NT2/D1 (cell line): ENCODE measurements at regions not wholly inside any gene's neighbourhood (a gene's known extent, or its start where the extent isn't known, plus 50 kb on each side); places are given as distances from the start of the nearest gene placed in this dataset.

Experiments used
- SUZ12 ChIP-seq: IDR thresholded peaks from 2 replicates; pipeline ENCODE4 v1.6.1; 2011; ENCODE audit not compliant: insufficient read length, insufficient read depth; ENCODE audit errors: extremely low read depth
- YY1 ChIP-seq: IDR thresholded peaks from 2 replicates; pipeline ENCODE4 v1.6.1; 2011; ENCODE audit not compliant: insufficient read length, insufficient read depth
- ZNF274 ChIP-seq: IDR thresholded peaks from 2 replicates; pipeline ENCODE4 v1.6.1; 2011; ENCODE audit warnings: mild to moderate bottlenecking, low read depth, low read length

DNA sequence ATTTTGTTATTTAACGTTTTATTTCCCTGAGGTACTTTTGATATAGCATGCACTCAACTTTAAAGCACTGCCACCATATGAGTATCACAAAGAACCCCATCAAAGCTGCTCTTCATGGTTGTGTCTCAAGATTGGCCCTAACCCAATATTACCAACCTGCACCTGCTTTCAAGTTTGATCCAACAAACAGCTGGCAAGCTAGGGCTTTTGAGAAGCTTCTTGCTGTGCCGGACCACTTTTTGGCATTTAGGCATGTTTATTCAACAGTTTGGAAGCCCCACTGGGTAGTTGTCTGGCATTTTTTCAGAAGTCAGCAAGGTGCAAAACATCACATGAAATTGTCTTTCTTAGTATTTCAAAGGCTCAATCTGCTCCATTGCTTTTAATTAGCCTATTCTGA, 137.2 kb upstream of the PLEKHA5 start:
- TF ChIP-seq ZNF274 (no peak), YY1 (no peak), SUZ12 (no peak)
